IMR-90 (cell line): ENCODE measurements at regions not wholly inside any gene's neighbourhood (a gene's known extent, or its start where the extent isn't known, plus 50 kb on each side); places are given as distances from the start of the nearest gene placed in this dataset.

Experiments used
- ATAC-seq: fragments of 200-7000 bp; cut with Tn5 transposase; 2 replicates; pipeline ENCODE4 v1.9.1; 2020; ENCODE audit warnings: low read depth, mild to moderate bottlenecking, moderate library complexity
- BruUV-seq: library from RNA; stranded (reverse); fragments of 400-500 nt; replicated peaks from 2 replicates; lab custom pipeline; 2021; lab: Mats Ljungman, UMichigan
- CTCF ChIA-PET: fragments of 300-600 bp; formaldehyde crosslinking; extraction: SDS; loops from one replicate; lab custom pipeline; 2021; ENCODE audit warnings: antibody characterized with exemption; lab: Yijun Ruan, JAX
- POLR2A ChIA-PET: fragments of 300-600 bp; sonication (Branson Sonifier 250); formaldehyde crosslinking; loops from one replicate; lab custom pipeline; 2022; ENCODE audit warnings: antibody characterized with exemption; ENCODE audit not compliant: unreplicated experiment; lab: Charles Lee
- DNase-seq: peaks from one replicate; pipeline ENCODE4 v3.0.0; 2013
- H2AFZ ChIP-seq: replicated peaks from 2 replicates; pipeline ENCODE3; 2013; ENCODE audit warnings: low read length, mild to moderate bottlenecking; ENCODE audit not compliant: poor library complexity
- H2AK5ac ChIP-seq: 2 replicates; pipeline ENCODE4 v1.6.1; 2013; ENCODE audit warnings: low read depth, low read length, inconsistent platforms
- H2AK9ac ChIP-seq: replicated peaks from 2 replicates; pipeline ENCODE3; 2013; ENCODE audit warnings: mild to moderate bottlenecking, low read depth, low read length, moderate library complexity; ENCODE audit not compliant: poor library complexity
- H2BK120ac ChIP-seq: 2 replicates; pipeline ENCODE4 v1.6.1; 2013; ENCODE audit warnings: low read depth, low read length, inconsistent platforms
- H2BK15ac ChIP-seq: 3 replicates; pipeline ENCODE4 v1.6.1; 2013; ENCODE audit warnings: low read depth, low read length, inconsistent platforms
- H2BK20ac ChIP-seq: 2 replicates; pipeline ENCODE4 v1.6.1; 2013; ENCODE audit warnings: low read depth, mild to moderate bottlenecking, inconsistent platforms, low read length, moderate library complexity
- H2BK5ac ChIP-seq: 2 replicates; pipeline ENCODE4 v1.6.1; 2013; ENCODE audit warnings: mild to moderate bottlenecking, low read depth, low read length, inconsistent platforms; ENCODE audit not compliant: poor library complexity, severe bottlenecking
- H3K14ac ChIP-seq: replicated peaks from 2 replicates; pipeline ENCODE4 v1.6.1; 2013; ENCODE audit warnings: low read depth, low read length, inconsistent platforms
- H3K18ac ChIP-seq: 2 replicates; pipeline ENCODE4 v1.6.1; 2013; ENCODE audit warnings: low read depth, low read length, control low read depth
- H3K23ac ChIP-seq: 2 replicates; pipeline ENCODE4 v1.6.1; 2013; ENCODE audit warnings: low read depth, low read length, inconsistent platforms
- H3K27ac ChIP-seq: 2 replicates; pipeline ENCODE4 v1.5.1; 2013; ENCODE audit warnings: mild to moderate bottlenecking, control low read depth, low read length; ENCODE audit not compliant: insufficient read depth
- H3K27me3 ChIP-seq: 2 replicates; pipeline ENCODE4 v1.6.1; 2013; ENCODE audit warnings: low read length; ENCODE audit not compliant: control insufficient read depth, insufficient read depth
- H3K36me3 ChIP-seq: 2 replicates; pipeline ENCODE4 v1.6.1; 2013; ENCODE audit warnings: low read length, mixed read lengths; ENCODE audit not compliant: control insufficient read depth, insufficient read depth
- H3K4ac ChIP-seq: 2 replicates; pipeline ENCODE4 v1.6.1; 2013; ENCODE audit warnings: low read depth, low read length, inconsistent platforms
- H3K4me1 ChIP-seq: 2 replicates; pipeline ENCODE4 v1.6.1; 2013; ENCODE audit warnings: low read length, mixed read lengths; ENCODE audit not compliant: control insufficient read depth, insufficient read depth
- H3K4me2 ChIP-seq: 2 replicates; pipeline ENCODE4 v1.6.1; 2013; ENCODE audit warnings: low read depth, mild to moderate bottlenecking, control low read depth, low read length, moderate library complexity
- H3K4me3 ChIP-seq: 2 replicates; pipeline ENCODE4 v1.5.1; 2013; ENCODE audit warnings: low read depth, mild to moderate bottlenecking, control low read depth, low read length, moderate library complexity; ENCODE audit not compliant: insufficient read depth
- H3K56ac ChIP-seq: 2 replicates; pipeline ENCODE4 v1.6.1; 2013; ENCODE audit warnings: low read length, inconsistent platforms; ENCODE audit not compliant: insufficient read depth; ENCODE audit errors: extremely low read depth
- H3K79me1 ChIP-seq, 2 experiments: 2 replicates each; pipeline ENCODE4 v1.6.1; 2013; ENCODE audit warnings: low read length in 2 of 2, inconsistent platforms in 1 of 2, low read depth in 1 of 2
- H3K9ac ChIP-seq: 2 replicates; pipeline ENCODE4 v1.6.1; 2013; ENCODE audit warnings: low read depth, low read length, control low read depth
- H3K9me1 ChIP-seq: 2 replicates; pipeline ENCODE4 v1.6.1; 2013; ENCODE audit warnings: low read length, inconsistent platforms; ENCODE audit not compliant: insufficient read depth
- H3K9me3 ChIP-seq: 2 replicates; pipeline ENCODE4 v1.6.1; 2013; ENCODE audit warnings: low read length; ENCODE audit not compliant: control insufficient read depth, insufficient read depth
- H4K20me1 ChIP-seq: 2 replicates; pipeline ENCODE4 v1.6.1; 2013; ENCODE audit warnings: low read length, inconsistent platforms; ENCODE audit not compliant: insufficient read depth
- H4K5ac ChIP-seq: 2 replicates; pipeline ENCODE4 v1.6.1; 2013; ENCODE audit warnings: mild to moderate bottlenecking, low read depth, low read length, control low read depth
- H4K8ac ChIP-seq, 2 experiments: 2 replicates each; pipeline ENCODE4 v1.6.1; 2013; ENCODE audit warnings: low read depth in 2 of 2, low read length in 2 of 2, control low read depth in 1 of 2, inconsistent platforms in 1 of 2
- H4K91ac ChIP-seq: 2 replicates; pipeline ENCODE4 v1.6.1; 2013; ENCODE audit warnings: low read depth, low read length, inconsistent platforms; ENCODE audit not compliant: insufficient read depth
- CEBPB ChIP-seq: IDR thresholded peaks from 2 replicates; pipeline ENCODE4 v1.6.1; 2012; ENCODE audit warnings: low read depth, low read length, improper control_type of control experiment
- MAFK ChIP-seq: IDR thresholded peaks from 2 replicates; pipeline ENCODE4 v1.6.1; 2012; ENCODE audit warnings: low read depth, low read length, improper control_type of control experiment
- RCOR1 ChIP-seq: IDR thresholded peaks from 2 replicates; pipeline ENCODE4 v1.6.1; 2012; ENCODE audit warnings: mild to moderate bottlenecking, low read length, improper control_type of control experiment; ENCODE audit not compliant: insufficient replicate concordance
- RFX5 ChIP-seq: IDR thresholded peaks from 2 replicates; pipeline ENCODE4 v1.8.0; 2012; ENCODE audit warnings: low read depth, mild to moderate bottlenecking, low read length, moderate library complexity
- WGBS, 2 experiments: methylation state at CpG; one replicate each; pipeline versions ENCODE4 v1.1.5 to v1.1.7; 2013; ENCODE audit warnings: missing lambda C conversion rate in 2 of 2; ENCODE audit not compliant: insufficient read length in 1 of 2; ENCODE audit errors: extremely low coverage in 2 of 2; 5-methylcytosine and 5-hydroxymethylcytosine counted together
- dilution Hi-C: fragments of 300-500 bp; cut with HindIII; formaldehyde crosslinking; loops from one replicate; pipeline ENCODE4 v1.14.3; 2018; ENCODE audit warnings: low sequenced_read_pairs; ENCODE audit not compliant: unreplicated experiment
- in situ Hi-C: fragments of 300-500 bp; cut with MboI; formaldehyde crosslinking; loops from 3 replicates; pipeline ENCODE4 v1.14.3; 2019; ENCODE audit warnings: low sequenced_read_pairs, inconsistent platforms, mixed read lengths
- intact Hi-C: fragments of 100-400 bp; cut with micrococcal nuclease; formaldehyde crosslinking; loops from 2 replicates; pipeline ENCODE4 v1.10.0; 2022

GRCh38 chr13:106756446-106756845 is 188.5 kb upstream of the ARGLU1 start:
- Histone ChIP-seq H2AK5ac (no peak overlapping the region), H2BK120ac (no peak overlapping the region), H3K18ac (no peak overlapping the region), H4K20me1 (no peaks in the 10 kb centered on the region), H3K9me3 (no peaks in the 10 kb centered on the region), H3K56ac (no peak overlapping the region), H3K4ac (no peak overlapping the region), H3K79me1 (no peaks in the 10 kb centered on the region), H2AK9ac (no peak overlapping the region), H4K8ac (no peak overlapping the region), H3K4me2 (no peak overlapping the region), H3K36me3 (no peaks in the 10 kb centered on the region), H2BK15ac (no peak overlapping the region), H3K27ac (no peak overlapping the region), H4K91ac (no peak overlapping the region), H3K9ac (no peak overlapping the region), H3K27me3 (no peaks in the 10 kb centered on the region), H2AFZ (no peak overlapping the region), H3K9me1 (no peaks in the 10 kb centered on the region), H3K23ac (no peak overlapping the region), H3K4me3 (no peak overlapping the region), H3K14ac (no peak overlapping the region), H2BK5ac (no peak overlapping the region), H4K5ac (no peak overlapping the region), H3K4me1 (no peaks in the 10 kb centered on the region), H2BK20ac (no peak overlapping the region)
- 62% methylated on average over 3 of the region's 8 CpGs; no CpG with 5 or more reads in 1 of the 2 experiments for WGBS, 2 experiments
- ATAC-seq, result no peak
- intact Hi-C loops, result no loop called here
- in situ Hi-C loops, result no loop called here
- CTCF ChIA-PET, result no interaction called here
- POLR2A ChIA-PET, result no interaction called here
- BruUV-seq, result no TSS peak
- dilution Hi-C loops, result no loop called here
- TF ChIP-seq MAFK (no peak), RCOR1 (no peak), CEBPB (no peak), RFX5 (no peak)
- no peak for DNase-seq
